Psoas muscle (tissue), 7 donors: ENCODE measurements at regions not wholly inside any gene's neighbourhood (a gene's known extent, or its start where the extent isn't known, plus 50 kb on each side); places are given as distances from the start of the nearest gene placed in this dataset.

Experiments
- ATAC-seq, 4 donors: fragments of 200-7000 bp; cut with Tn5 transposase; one replicate each; pipeline ENCODE4 v1.9.1; 2020; ENCODE audit warnings: moderate library complexity in 3 of 4, mild to moderate bottlenecking in 2 of 4
- DNase-seq, 2 donors: peaks; one replicate each; pipeline ENCODE4 v3.0.0-alpha.2; 2020
- H3K27ac ChIP-seq: fragments of 200-600 bp; one replicate; pipeline ENCODE4 v1.8.0; 2022
- H3K27me3 ChIP-seq, 3 donors: fragments of 200-600 bp in 1 of 3; one replicate each; pipeline versions ENCODE4 v1.6.1 to v1.8.0; 2013 to 2022; ENCODE audit warnings: low read length in 2 of 3, mild to moderate bottlenecking in 2 of 3, moderate library complexity in 1 of 3; ENCODE audit not compliant: insufficient read depth in 3 of 3
- H3K36me3 ChIP-seq, 2 donors: fragments of 200-600 bp in 1 of 2; one replicate each; pipeline versions ENCODE4 v1.6.1 to v1.8.0; 2013 to 2022; ENCODE audit warnings: low read depth in 1 of 2, mild to moderate bottlenecking in 1 of 2, moderate library complexity in 1 of 2; ENCODE audit not compliant: insufficient read depth in 1 of 2
- H3K4me1 ChIP-seq: fragments of 200-600 bp; one replicate; pipeline ENCODE4 v1.8.0; 2022
- H3K4me3 ChIP-seq: fragments of 200-600 bp; one replicate; pipeline ENCODE4 v1.8.0; 2022; ENCODE audit warnings: mild to moderate bottlenecking
- H3K9me3 ChIP-seq: fragments of 200-600 bp; one replicate; pipeline ENCODE4 v1.8.0; 2022
- CTCF ChIP-seq: fragments of 200-600 bp; IDR thresholded peaks from one replicate; pipeline ENCODE4 v1.8.0; 2022; ENCODE audit warnings: antibody characterized with exemption
- WGBS, 3 donors: extraction: QIAGEN DNeasy Blood & Tissue Kit; methylation state at CpG; one replicate each; pipeline versions ENCODE4 v1.1.6 to v1.1.7; 2013; 5-methylcytosine and 5-hydroxymethylcytosine counted together
- intact Hi-C, 2 donors: fragments of 100-400 bp; cut with DNase I; formaldehyde crosslinking; loops; one replicate each; pipeline versions ENCODE4 v1.11.0 to v1.14.2; 2022
- donor health status: healthy with polysubstance abuse.
- donor health status: DM: no; HTN: no; CAD: no; lungs with moderate emphysema.
- donor health status: Bipolar disorder and iron deficiency.
- donor health status: healthy.
- donor health status: DM: yes; HTN: yes; CAD: no.
- donor health status: DM: no; HTN: no; CAD: no.
- donor health status: DM: yes; HTN: yes; CAD: no.

DNA sequence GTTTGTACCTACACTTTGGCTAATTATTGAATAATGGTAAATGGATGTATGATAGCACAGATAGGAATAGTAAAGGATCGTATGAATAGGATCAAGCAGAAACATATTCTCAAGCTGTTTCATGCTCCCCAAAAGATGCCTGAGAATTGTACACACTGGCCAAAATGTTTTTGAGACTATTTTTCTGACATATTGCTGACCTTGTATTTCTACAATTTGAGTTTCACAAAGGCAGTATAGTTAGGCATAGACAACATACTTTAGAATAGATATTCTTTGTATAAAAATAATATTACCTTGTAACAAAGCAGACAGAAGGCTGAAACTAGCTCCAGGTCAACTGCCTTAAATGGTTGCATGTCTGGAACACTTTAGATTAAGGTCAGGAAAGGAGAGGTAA, 598.4 kb downstream of the COL12A1 start:
- H3K9me3 ChIP-seq = no peaks in the 10 kb centered on the region
- H3K4me3 ChIP-seq = no peak overlapping the region
- DNase-seq (no peak), ATAC-seq (no peak)
- H3K36me3 ChIP-seq = no peaks in the 10 kb centered on the region
- no peak overlapping the region for H3K27ac ChIP-seq
- 91 to 93% (median 91%) methylated on average over 1 of the region's 1 CpG for WGBS, 3 donors
- intact Hi-C loops = no loop called here
- no peak for TF ChIP-seq CTCF
- no peaks in the 10 kb centered on the region for H3K4me1 ChIP-seq
- H3K27me3 ChIP-seq = no peaks in the 10 kb centered on the region

DNA sequence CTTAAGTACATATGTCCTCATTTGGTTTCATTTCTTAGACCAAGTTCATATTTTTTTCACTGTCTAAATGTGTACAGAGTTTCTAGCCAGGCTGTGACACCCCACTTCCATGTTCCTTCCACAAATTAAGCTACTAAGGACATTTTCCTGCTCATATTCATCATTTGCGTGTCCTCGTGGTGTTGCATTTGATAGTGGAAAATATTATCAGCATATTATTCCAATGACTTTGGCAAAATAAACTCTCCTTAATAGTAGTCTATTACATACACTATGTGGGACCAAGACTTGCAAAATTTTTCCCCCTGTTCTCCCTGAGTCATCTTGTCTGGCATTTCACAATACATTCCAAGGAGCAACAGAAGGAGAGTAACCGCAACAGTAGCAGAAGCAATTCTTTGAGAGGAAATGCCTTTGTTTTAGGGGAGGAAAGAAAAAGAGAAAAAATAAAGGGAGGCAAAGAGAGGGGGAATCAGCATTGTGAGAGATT, 599.2 kb downstream of the COL12A1 start:
- 34 to 56% (median 46%) methylated on average over 3 of the region's 3 CpGs for whole genome bisulfite sequencing, 3 donors
- Histone ChIP-seq H3K27ac (peak overlapping the region; percentile 24), H3K9me3 (no peaks in the 10 kb centered on the region), H3K36me3 (no peaks in the 10 kb centered on the region), H3K27me3 (no peaks in the 10 kb centered on the region), H3K4me1 (no peaks in the 10 kb centered on the region), H3K4me3 (no peak overlapping the region)
- ATAC-seq = peak; percentile 40 to 72 (median 51)
- TF ChIP-seq CTCF = no peak
- no peak for DNase-seq
- intact Hi-C loops = no loop called here

GRCh38 chr6:74605922-74606581, 599.8 kb downstream of the COL12A1 start:
- no peaks in the 10 kb centered on the region for H3K27me3 ChIP-seq
- TF ChIP-seq CTCF = no peak
- intact Hi-C loops = no loop called here
- DNase-seq (no peak), ATAC-seq (no peak)
- H3K9me3 ChIP-seq = no peaks in the 10 kb centered on the region
- H3K4me3 ChIP-seq = no peak overlapping the region
- 63 to 85% (median 67%) methylated on average over 3 of the region's 3 CpGs for WGBS, 3 donors
- no peaks in the 10 kb centered on the region for H3K4me1 ChIP-seq
- no peaks in the 10 kb centered on the region for H3K36me3 ChIP-seq
- H3K27ac ChIP-seq = peak overlapping the region; percentile 24

- ATAC-seq = no peak
- H3K9me3 ChIP-seq = no peaks in the 10 kb centered on the region
- DNase-seq = no peak
- H3K27ac ChIP-seq = no peak overlapping the region
- no peaks in the 10 kb centered on the region for H3K27me3 ChIP-seq
- intact Hi-C loops = no loop called here
- no peak overlapping the region for H3K4me3 ChIP-seq
- H3K4me1 ChIP-seq = no peaks in the 10 kb centered on the region
- no peaks in the 10 kb centered on the region for H3K36me3 ChIP-seq
- WGBS, 3 donors = 26 to 46% (median 35%) methylated on average over 3 of the region's 3 CpGs
- no peak for TF ChIP-seq CTCF
Observed at GRCh38 chr6:74604279-74604678, 601.6 kb downstream of the COL12A1 start.
